Gastrocnemius medialis (tissue), 4 donors: ENCODE measurements at regions not wholly inside any gene's neighbourhood (a gene's known extent, or its start where the extent isn't known, plus 50 kb on each side); places are given as distances from the start of the nearest gene placed in this dataset.

ENCODE experiments used
- POLR2A ChIP-seq, 2 donors: fragments of 450-650 bp; IDR thresholded peaks; one replicate each; pipeline ENCODE4 v1.6.1; 2017; ENCODE audit warnings: antibody characterized with exemption in 2 of 2, mild to moderate bottlenecking in 2 of 2, moderate library complexity in 2 of 2
- TF ChIP-seq, protein P1 (sequence below), 5 experiments: fragments of 450-650 bp in 3 of 5; fragments of 200-600 bp in 2 of 5; sonication (generic) in 2 of 5; IDR thresholded peaks in 4 of 5; conservative IDR thresholded peaks in 1 of 5; 1 replicate in 4 of 5; 2 replicates in 1 of 5; pipeline ENCODE4 v1.5.1; 2016 to 2019; ENCODE audit warnings: antibody characterized with exemption in 5 of 5, mild to moderate bottlenecking in 3 of 5, moderate library complexity in 3 of 5

DNA sequence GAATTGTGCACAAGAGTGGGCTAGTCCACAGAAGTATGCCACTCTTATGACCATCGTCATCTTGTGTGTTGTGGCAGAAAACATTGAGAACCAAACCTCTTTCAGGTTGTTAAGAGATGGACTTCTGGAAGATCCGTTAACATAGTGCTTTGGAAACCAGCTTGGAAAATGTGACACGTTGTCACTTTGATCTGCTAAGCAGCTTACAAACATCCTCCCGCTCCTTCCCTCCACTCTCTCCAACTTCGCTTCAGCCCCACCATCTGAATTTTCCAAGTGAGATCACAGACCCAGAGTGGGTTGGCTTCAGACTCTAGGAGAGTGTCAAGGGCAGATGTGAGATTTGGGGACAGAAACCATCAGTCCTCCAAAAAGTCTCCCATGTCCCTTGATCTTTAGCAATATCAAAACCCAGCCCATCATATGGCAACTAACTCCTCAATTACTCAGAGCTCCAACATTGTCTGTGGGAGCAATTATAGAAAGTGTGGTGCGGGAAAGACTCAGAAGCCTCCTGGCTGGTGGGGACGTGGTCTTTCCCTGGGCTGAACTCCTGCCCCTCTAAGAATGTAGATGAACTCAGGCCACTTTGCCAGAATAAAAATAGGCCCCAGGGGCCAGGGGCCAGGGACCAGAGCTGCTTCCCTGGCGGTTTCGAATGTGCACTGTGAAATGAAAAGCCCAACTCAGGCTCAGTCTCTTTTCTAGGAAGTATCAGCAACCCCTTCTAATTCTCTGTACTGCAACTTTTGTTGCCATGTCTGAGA, 129.5 kb downstream of the SLC38A6 start:
- TF ChIP-seq POLR2A (IDR thresholded peaks at IDR 0.05), result no peak
- TF ChIP-seq, protein P1, sequence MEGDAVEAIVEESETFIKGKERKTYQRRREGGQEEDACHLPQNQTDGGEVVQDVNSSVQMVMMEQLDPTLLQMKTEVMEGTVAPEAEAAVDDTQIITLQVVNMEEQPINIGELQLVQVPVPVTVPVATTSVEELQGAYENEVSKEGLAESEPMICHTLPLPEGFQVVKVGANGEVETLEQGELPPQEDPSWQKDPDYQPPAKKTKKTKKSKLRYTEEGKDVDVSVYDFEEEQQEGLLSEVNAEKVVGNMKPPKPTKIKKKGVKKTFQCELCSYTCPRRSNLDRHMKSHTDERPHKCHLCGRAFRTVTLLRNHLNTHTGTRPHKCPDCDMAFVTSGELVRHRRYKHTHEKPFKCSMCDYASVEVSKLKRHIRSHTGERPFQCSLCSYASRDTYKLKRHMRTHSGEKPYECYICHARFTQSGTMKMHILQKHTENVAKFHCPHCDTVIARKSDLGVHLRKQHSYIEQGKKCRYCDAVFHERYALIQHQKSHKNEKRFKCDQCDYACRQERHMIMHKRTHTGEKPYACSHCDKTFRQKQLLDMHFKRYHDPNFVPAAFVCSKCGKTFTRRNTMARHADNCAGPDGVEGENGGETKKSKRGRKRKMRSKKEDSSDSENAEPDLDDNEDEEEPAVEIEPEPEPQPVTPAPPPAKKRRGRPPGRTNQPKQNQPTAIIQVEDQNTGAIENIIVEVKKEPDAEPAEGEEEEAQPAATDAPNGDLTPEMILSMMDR (IDR thresholded peaks at IDR 0.05 in 4 of 5, conservative IDR thresholded peaks at IDR 0.05 in 1 of 5), result no peak
